Ectodermal cell (in vitro differentiated cells): ENCODE measurements at regions not wholly inside any gene's neighbourhood (a gene's known extent, or its start where the extent isn't known, plus 50 kb on each side); places are given as distances from the start of the nearest gene placed in this dataset.

Experiments used
- H3K27ac ChIP-seq: 2 replicates; pipeline ENCODE4 v1.7.0; 2013; ENCODE audit warnings: mild to moderate bottlenecking, low read depth, low read length; ENCODE audit not compliant: insufficient read depth, poor library complexity, severe bottlenecking
- H3K27me3 ChIP-seq: 2 replicates; pipeline ENCODE4 v1.7.0; 2013; ENCODE audit warnings: mild to moderate bottlenecking, low read length; ENCODE audit not compliant: insufficient read depth, control insufficient read depth, poor library complexity, severe bottlenecking
- H3K36me3 ChIP-seq: one replicate; pipeline ENCODE4 v1.7.0; 2013; ENCODE audit warnings: low read length; ENCODE audit not compliant: control insufficient read depth, insufficient read depth
- H3K4me1 ChIP-seq: one replicate; pipeline ENCODE4 v1.7.0; 2013; ENCODE audit warnings: low read length; ENCODE audit not compliant: control insufficient read depth, insufficient read depth
- H3K4me3 ChIP-seq: 2 replicates; pipeline ENCODE4 v1.7.0; 2013; ENCODE audit warnings: low read depth, low read length, control low read depth; ENCODE audit not compliant: insufficient read depth
- H3K9me3 ChIP-seq: 2 replicates; pipeline ENCODE4 v1.7.0; 2013; ENCODE audit warnings: mild to moderate bottlenecking, low read length, moderate library complexity; ENCODE audit not compliant: control insufficient read depth
- WGBS, 2 experiments: methylation state at CpG; one replicate each; pipeline ENCODE4 v1.1.7; 2013; ENCODE audit warnings: missing lambda C conversion rate in 2 of 2; 5-methylcytosine and 5-hydroxymethylcytosine counted together

GRCh38 chr2:217621391-217621801, 381.4 kb downstream of the TNS1 start:
- 90 to 95% methylated on average over 2 of the region's 2 CpGs for WGBS, 2 experiments
- Histone ChIP-seq H3K9me3 (no peaks in the 10 kb centered on the region), H3K27me3 (peaks cover 9% of the 10 kb centered on the region), H3K27ac (no peak overlapping the region), H3K4me3 (no peak overlapping the region), H3K4me1 (peaks cover 31% of the 10 kb centered on the region), H3K36me3 (no peaks in the 10 kb centered on the region)

GRCh38 chr2:217618744-217619143, 384.1 kb downstream of the TNS1 start:
- H3K4me1 ChIP-seq: peaks cover 31% of the 10 kb centered on the region
- no peak overlapping the region for H3K27ac ChIP-seq
- 89 to 93% methylated on average over 2 of the region's 2 CpGs for WGBS, 2 experiments
- H3K27me3 ChIP-seq: peaks cover 9% of the 10 kb centered on the region
- no peaks in the 10 kb centered on the region for H3K9me3 ChIP-seq
- H3K36me3 ChIP-seq: no peaks in the 10 kb centered on the region
- H3K4me3 ChIP-seq: no peak overlapping the region

GRCh38 chr2:217617616-217618022, 385.2 kb downstream of the TNS1 start:
- H3K27me3 ChIP-seq: peaks cover 9% of the 10 kb centered on the region
- H3K4me3 ChIP-seq: no peak overlapping the region
- no peak overlapping the region for H3K27ac ChIP-seq
- 63 to 78% methylated on average over 7 to 8 of the region's 8 CpGs for WGBS, 2 experiments
- no peaks in the 10 kb centered on the region for H3K9me3 ChIP-seq
- peaks cover 24% of the 10 kb centered on the region for H3K4me1 ChIP-seq
- no peaks in the 10 kb centered on the region for H3K36me3 ChIP-seq

- 89 to 97% methylated on average over 3 to 4 of the region's 4 CpGs for WGBS, 2 experiments
- Histone ChIP-seq H3K27ac (no peak overlapping the region), H3K9me3 (no peaks in the 10 kb centered on the region), H3K36me3 (no peaks in the 10 kb centered on the region), H3K27me3 (peaks cover 9% of the 10 kb centered on the region), H3K4me1 (peaks cover 18% of the 10 kb centered on the region), H3K4me3 (no peak overlapping the region)
Measured at GRCh38 chr2:217616936-217617335, 385.9 kb downstream of the TNS1 start.

- no peak overlapping the region for H3K27ac ChIP-seq
- H3K4me3 ChIP-seq: no peak overlapping the region
- WGBS, 2 experiments: 84 to 100% methylated on average over 1 of the region's 1 CpG
- H3K27me3 ChIP-seq: peaks cover 9% of the 10 kb centered on the region
- peaks cover 13% of the 10 kb centered on the region for H3K4me1 ChIP-seq
- no peaks in the 10 kb centered on the region for H3K36me3 ChIP-seq
- H3K9me3 ChIP-seq: no peaks in the 10 kb centered on the region
Measured at GRCh38 chr2:217615171-217615570, 387.6 kb downstream of the TNS1 start.

GRCh38 chr2:217614498-217614897, 388.3 kb downstream of the TNS1 start:
- Histone ChIP-seq H3K9me3 (no peaks in the 10 kb centered on the region), H3K36me3 (no peaks in the 10 kb centered on the region), H3K27ac (no peak overlapping the region), H3K4me1 (peaks cover 20% of the 10 kb centered on the region), H3K4me3 (no peak overlapping the region), H3K27me3 (peaks cover 8% of the 10 kb centered on the region)
- 97 to 99% methylated on average over 3 of the region's 3 CpGs for WGBS, 2 experiments

GRCh38 chr2:217614096-217614495, 388.7 kb downstream of the TNS1 start:
- Histone ChIP-seq H3K9me3 (no peaks in the 10 kb centered on the region), H3K36me3 (no peaks in the 10 kb centered on the region)
- WGBS, 2 experiments: 91 to 93% methylated on average over 1 to 3 of the region's 4 CpGs

GRCh38 chr2:217612920-217613319, 389.9 kb downstream of the TNS1 start:
- no peak overlapping the region for H3K27ac ChIP-seq
- H3K9me3 ChIP-seq: no peaks in the 10 kb centered on the region
- H3K4me1 ChIP-seq: peaks cover 21% of the 10 kb centered on the region
- WGBS, 2 experiments: 94 to 95% methylated on average over 9 of the region's 9 CpGs
- H3K36me3 ChIP-seq: no peaks in the 10 kb centered on the region
- no peak overlapping the region for H3K4me3 ChIP-seq
- H3K27me3 ChIP-seq: no peaks in the 10 kb centered on the region

More at GRCh38 chr2:217614096-217614495, 388.7 kb downstream of the TNS1 start:
- peaks cover 20% of the 10 kb centered on the region for H3K4me1 ChIP-seq
- peaks cover 6% of the 10 kb centered on the region for H3K27me3 ChIP-seq
- H3K27ac ChIP-seq: no peak overlapping the region
- H3K4me3 ChIP-seq: no peak overlapping the region

GRCh38 chr2:217612211-217612610, 390.6 kb downstream of the TNS1 start:
- no peaks in the 10 kb centered on the region for H3K36me3 ChIP-seq
- 90% methylated on average over 3 of the region's 3 CpGs for WGBS, 2 experiments
- H3K27me3 ChIP-seq: no peaks in the 10 kb centered on the region
- H3K27ac ChIP-seq: no peak overlapping the region
- H3K9me3 ChIP-seq: no peaks in the 10 kb centered on the region
- peaks cover 20% of the 10 kb centered on the region for H3K4me1 ChIP-seq
- no peak overlapping the region for H3K4me3 ChIP-seq

- no peak overlapping the region for H3K4me3 ChIP-seq
- no peaks in the 10 kb centered on the region for H3K9me3 ChIP-seq
- H3K27me3 ChIP-seq: no peaks in the 10 kb centered on the region
- peaks cover 17% of the 10 kb centered on the region for H3K4me1 ChIP-seq
- WGBS, 2 experiments: 92 to 93% methylated on average over 5 of the region's 5 CpGs
- no peak overlapping the region for H3K27ac ChIP-seq
- H3K36me3 ChIP-seq: no peaks in the 10 kb centered on the region
Measured at GRCh38 chr2:217611626-217612127, 391.1 kb downstream of the TNS1 start.

- Histone ChIP-seq H3K27me3 (no peaks in the 10 kb centered on the region), H3K4me1 (peaks cover 17% of the 10 kb centered on the region), H3K36me3 (no peaks in the 10 kb centered on the region), H3K27ac (no peak overlapping the region), H3K4me3 (no peak overlapping the region), H3K9me3 (no peaks in the 10 kb centered on the region)
- 89 to 93% methylated on average over 4 of the region's 4 CpGs for WGBS, 2 experiments
Measured at GRCh38 chr2:217611056-217611455, 391.7 kb downstream of the TNS1 start.
